ENCODE measurements at regions not wholly inside any gene's neighbourhood (a gene's known extent, or its start where the extent isn't known, plus 50 kb on each side); places are given as distances from the start of the nearest gene placed in this dataset.

- no peak for DNase-seq (ENCODE audit: extremely low spot score)
- ChIA-PET CTCF (interaction anchor here (0.8 to 1.0 kb wide), 2 partner anchors 19 to 158 kb away, joined by 3 read pairs; no protein-coding TSS in a partner anchor), POLR2A (no interaction called here)
- no peak for TF ChIP-seq CTCF (IDR thresholded peaks at IDR 0.05; ENCODE audit: control extremely low read depth, extremely low read depth, low read depth, missing control alignments)
These were observed 111.0 kb upstream of the HMHB1 start for GRCh38 chr5:143700994-143701393.

- ChIA-PET CTCF (no interaction called here), POLR2A (no interaction called here)
- no peak for TF ChIP-seq CTCF (IDR thresholded peaks at IDR 0.05; ENCODE audit: control extremely low read depth, extremely low read depth, low read depth, missing control alignments)
- no peak for DNase-seq (ENCODE audit: extremely low spot score)
These were observed 112.8 kb upstream of the HMHB1 start for GRCh38 chr5:143699121-143699520.

DNA sequence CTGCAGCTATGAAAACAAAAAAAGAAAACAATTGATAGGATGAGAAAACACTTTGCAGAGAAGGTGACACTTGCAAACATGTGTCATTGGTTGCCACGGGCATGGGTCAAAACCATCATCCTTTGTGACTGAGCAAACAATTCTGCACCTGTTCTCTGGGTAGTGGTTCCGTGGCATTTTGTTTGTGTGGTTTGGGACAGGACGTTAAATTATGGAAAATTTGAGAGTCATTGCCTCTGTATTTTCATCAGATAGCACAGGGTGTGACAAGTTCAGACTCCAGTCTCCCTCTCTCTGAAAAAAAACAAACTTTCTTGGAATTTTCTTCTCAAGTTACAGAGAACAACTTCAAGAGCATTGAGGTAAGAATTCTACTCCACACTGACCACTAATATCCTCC, 113.4 kb upstream of the HMHB1 start:
- TF ChIP-seq CTCF (IDR thresholded peaks at IDR 0.05; ENCODE audit: control extremely low read depth, extremely low read depth, low read depth, missing control alignments) = no peak
- DNase-seq (ENCODE audit: extremely low spot score) = no peak
- ChIA-PET POLR2A (no interaction called here), CTCF (no interaction called here)

GRCh38 chr5:143696921-143697320, 115.0 kb upstream of the HMHB1 start:
- DNase-seq (ENCODE audit: extremely low spot score) = no peak
- CTCF ChIA-PET = interaction anchor here (0.6 to 1.2 kb wide), 2 partner anchors 17 to 55 kb away, joined by 3 read pairs; no protein-coding TSS in a partner anchor
- POLR2A ChIA-PET = no interaction called here
- TF ChIP-seq CTCF (IDR thresholded peaks at IDR 0.05; ENCODE audit: control extremely low read depth, extremely low read depth, low read depth, missing control alignments) = no peak

DNA sequence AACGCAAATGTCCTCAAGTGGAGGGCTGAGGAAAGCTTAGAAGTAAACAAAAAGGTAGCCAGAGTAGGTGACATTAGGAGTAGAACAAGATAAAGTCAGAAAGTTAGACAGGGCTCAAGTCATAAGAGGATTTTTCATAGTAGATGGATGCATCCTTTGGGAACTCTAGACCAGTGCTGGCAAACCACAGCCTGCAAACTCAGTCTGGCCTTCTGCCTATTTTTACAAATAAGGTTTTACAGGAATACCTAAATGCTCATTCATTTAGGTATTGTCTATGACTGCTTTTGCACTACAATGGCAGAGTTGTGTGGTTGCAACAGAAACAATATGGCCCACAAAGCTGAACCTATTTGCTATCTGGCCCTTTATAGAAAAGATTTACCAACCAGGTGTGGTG, 116.0 kb upstream of the HMHB1 start:
- no peak for TF ChIP-seq CTCF (IDR thresholded peaks at IDR 0.05; ENCODE audit: control extremely low read depth, extremely low read depth, low read depth, missing control alignments)
- DNase-seq (ENCODE audit: extremely low spot score) = no peak
- POLR2A ChIA-PET = no interaction called here
- CTCF ChIA-PET = interaction anchor here (1.8 kb wide), 1 partner anchor 110 kb away, joined by 4 read pairs; no protein-coding TSS in a partner anchor

- no peak for TF ChIP-seq CTCF (IDR thresholded peaks at IDR 0.05; ENCODE audit: control extremely low read depth, extremely low read depth, low read depth, missing control alignments)
- DNase-seq (ENCODE audit: extremely low spot score) = no peak
- POLR2A ChIA-PET = no interaction called here
- CTCF ChIA-PET = interaction anchor here (1.8 kb wide), 1 partner anchor 110 kb away, joined by 4 read pairs; no protein-coding TSS in a partner anchor
These were observed 116.6 kb upstream of the HMHB1 start for GRCh38 chr5:143695244-143695864.
